HG03097 (cell line): ENCODE measurements at regions not wholly inside any gene's neighbourhood (a gene's known extent, or its start where the extent isn't known, plus 50 kb on each side); places are given as distances from the start of the nearest gene placed in this dataset.

ENCODE experiments used
- ATAC-seq: cut with Tn5 transposase; IDR thresholded peaks from one replicate; pipeline ENCODE4 v1.9.1; 2021; ENCODE audit not compliant: unreplicated experiment, low FRiP score

DNA sequence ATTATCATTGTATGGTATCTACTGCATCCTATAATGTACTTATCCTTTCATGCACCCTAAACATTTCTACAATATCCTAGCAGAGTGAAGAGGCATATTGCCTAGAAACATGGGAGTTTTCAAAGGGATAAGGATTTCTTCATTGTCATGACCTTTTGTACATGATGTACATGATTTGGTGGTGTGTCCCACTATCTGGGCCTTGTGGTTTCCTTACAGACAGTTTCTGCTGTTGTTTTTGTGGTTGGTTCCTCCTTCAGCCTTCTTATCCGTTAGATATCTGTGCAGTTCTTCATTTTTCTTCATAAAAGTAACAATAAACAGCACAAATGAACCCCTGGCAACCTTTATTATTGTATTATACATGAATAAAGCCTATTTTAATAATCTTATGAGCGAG is 70.4 kb upstream of the BACH1 start:
- ATAC-seq, result no peak

GRCh38 chr21:29230551-29231261 is 68.0 kb upstream of the BACH1 start:
- no peak for ATAC-seq

DNA sequence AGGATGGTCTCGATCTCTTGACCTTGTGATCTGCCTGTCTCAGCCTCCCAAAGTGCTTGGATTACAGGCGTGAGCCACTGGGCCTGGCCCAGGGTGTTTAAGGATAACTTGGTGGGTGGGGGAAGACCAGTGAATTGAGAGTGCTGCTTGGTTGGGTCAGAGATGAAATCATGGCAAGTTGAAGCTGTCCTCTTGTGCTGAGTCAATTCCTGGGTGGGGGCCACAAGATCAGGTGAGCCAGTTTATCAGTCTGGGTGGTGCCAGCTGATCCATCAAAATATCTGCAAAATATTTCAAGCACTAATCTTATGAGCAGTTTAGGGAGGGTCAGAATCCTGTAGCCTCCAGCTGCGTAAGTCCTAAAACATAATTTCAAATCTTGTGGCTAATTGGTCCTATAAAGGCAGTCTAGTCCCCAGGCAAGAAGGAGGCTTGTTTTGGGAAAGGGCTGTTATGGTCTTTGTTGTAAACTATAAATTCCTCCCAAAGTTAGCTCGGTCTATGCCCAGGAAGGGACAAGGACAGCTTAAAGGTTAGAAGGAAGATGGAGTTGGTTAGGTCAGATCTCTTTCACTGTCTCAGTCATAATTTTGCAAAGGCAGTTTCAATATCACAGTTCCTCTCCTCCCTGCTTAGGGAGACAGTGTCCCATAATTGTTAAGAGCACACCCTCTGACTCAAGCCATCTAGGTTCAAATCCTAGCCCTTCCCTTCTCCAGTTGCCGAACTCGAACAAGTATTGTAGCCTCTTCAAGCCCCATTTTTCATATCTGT is 66.8 kb upstream of the BACH1 start:
- ATAC-seq, result no peak

GRCh38 chr21:29232530-29233255 is 66.0 kb upstream of the BACH1 start:
- ATAC-seq, result no peak

GRCh38 chr21:29233256-29233546 is 65.5 kb upstream of the BACH1 start:
- no peak for ATAC-seq

DNA sequence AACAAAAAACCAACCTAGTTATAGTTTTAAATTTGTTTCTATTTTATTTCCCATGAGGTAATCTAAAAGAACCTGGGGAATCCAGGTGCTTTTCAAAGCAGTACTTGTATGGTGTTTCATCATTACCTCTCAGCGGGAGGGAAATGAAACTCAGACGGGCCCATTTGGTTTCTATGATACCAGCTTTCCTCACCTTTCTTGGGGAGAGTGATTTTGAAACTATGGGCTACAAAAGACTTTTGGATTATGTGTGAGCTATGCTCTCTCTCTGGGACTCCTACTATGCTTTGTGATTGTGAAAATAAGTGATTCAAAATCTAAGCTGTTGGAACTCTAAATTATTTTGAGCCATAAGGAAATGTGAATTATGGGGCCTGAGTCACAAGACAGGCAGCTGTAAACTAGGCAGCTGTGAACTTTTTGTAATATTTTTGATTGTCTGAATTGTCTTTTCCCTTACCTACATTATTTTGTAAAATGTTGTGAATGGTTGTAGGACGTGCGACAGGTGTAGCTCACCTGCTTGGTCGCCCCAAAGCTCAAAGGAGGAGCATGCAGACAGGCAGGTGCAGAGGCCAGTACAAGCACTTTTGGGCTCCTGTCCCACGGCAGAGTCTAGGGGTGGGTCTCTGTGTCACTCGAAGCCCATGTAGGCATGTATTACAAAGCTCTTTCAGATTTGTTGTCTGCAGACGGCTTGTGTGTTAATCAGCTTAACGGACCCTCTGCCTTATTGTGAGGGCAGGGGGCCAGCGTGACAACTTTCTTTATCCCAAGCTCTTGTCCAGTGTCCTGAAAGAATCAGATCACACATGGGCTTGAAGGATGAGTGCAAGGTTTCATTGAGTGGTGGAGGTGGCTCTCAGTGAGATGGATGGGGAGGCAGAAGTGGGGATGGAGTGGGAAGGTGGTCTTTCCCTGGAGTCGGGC is 64.8 kb upstream of the BACH1 start:
- ATAC-seq, result peak; percentile 43

DNA sequence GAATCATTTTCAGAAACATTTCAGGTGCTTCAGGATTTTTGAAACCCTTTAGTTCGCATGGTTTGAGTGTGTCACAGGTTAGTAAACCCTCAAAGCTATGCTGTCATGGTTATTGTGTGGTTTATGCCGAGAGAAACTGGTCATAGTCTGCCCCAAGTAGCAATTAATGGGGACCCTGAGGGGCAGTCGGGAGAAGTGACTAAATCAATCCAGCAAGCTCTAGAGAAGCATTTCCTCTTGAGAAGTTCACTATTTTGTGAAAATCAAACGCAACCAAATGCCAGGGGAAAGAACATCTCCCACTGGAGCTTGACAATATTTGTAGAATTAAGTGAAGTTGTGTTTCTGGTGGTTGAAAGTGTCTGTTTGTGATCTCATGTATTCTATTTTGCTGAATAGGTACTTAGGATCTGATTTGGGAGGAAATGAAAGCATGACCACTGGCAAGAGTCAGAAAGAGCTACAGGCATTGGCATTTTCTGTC is 63.0 kb upstream of the BACH1 start:
- peak; percentile 44 for ATAC-seq

DNA sequence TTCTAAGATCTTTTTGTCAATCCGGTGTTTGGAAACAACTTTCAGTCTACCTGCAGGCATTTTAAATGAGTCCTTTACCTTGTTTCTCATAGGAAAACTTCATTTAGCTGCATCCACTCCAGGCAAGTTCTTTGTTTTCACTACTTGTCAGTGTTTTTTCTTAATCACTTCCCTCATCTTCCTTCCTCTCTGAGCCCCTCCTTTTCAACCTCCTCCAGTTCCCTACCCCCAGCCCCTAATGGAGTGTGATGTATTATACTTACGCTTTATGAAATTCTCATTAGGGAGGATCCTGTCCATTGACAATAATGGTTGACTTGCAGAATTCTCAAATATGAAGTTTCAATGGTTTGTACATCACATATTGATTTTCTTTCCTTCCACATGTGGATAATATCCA is 62.5 kb upstream of the BACH1 start:
- no peak for ATAC-seq

GRCh38 chr21:29237110-29238052 is 61.3 kb upstream of the BACH1 start:
- ATAC-seq, result no peak

DNA sequence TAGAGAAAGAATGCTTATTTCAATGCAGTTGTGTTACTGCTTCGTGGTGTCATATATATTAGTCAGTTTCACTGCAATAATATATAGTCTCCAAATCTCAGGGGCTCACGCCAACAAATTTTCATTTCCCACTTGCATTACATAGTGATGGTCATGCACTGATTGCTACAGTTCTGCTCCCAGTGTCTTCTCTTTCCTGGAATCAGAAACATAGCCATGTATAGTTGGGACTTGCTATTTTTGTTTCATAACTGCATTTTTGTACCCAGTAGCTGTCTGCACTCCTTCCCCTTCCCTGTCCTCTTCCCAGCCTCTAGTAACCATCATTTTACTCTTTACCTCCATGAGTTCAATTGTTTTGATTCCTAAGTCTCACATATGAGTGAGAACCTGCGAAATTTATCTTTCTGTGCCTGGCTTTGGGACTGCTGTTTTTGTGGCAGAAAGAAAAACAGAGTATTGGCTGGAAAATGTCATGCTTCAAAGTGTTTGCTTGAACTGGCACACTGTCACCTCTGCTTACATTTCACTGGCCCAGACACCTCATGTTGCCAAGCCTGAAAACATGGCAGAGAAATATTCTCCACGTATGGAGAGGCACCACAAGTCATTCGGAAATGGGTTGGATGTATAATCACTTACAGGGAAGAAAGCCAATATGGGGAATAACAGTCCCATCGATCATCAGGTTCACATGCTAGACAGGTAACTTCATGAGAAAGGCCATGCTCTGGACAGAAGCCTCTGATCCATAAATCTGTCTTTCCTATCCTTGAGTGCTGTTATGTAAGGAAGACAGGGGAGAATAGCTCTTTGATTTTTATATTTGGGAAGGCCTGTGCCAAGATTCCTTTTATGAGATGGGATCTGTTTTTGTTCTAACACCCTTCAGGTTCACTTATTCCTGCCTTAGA is 60.4 kb upstream of the BACH1 start:
- no peak for ATAC-seq

- ATAC-seq, result no peak
Measured at GRCh38 chr21:29238967-29239290, 59.8 kb upstream of the BACH1 start.

DNA sequence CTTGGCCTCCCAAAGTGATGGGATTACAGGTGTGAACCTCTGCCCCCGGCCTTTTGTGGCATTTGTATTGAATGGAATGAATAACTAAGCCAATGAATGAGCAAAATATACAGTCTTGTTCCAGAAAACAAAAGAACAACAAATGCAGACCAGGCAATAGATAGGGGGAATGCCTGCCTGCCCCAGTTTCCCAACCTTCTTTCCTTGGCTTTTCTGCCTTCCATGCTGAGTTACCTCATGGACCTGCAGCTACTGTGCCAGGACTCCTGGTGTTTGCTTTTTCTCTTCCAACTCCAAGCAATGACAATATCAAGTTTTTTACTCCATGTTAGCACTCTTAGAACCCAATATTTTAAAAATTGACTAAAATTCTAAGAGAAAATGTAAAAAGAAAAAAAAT is 58.6 kb upstream of the BACH1 start:
- no peak for ATAC-seq

DNA sequence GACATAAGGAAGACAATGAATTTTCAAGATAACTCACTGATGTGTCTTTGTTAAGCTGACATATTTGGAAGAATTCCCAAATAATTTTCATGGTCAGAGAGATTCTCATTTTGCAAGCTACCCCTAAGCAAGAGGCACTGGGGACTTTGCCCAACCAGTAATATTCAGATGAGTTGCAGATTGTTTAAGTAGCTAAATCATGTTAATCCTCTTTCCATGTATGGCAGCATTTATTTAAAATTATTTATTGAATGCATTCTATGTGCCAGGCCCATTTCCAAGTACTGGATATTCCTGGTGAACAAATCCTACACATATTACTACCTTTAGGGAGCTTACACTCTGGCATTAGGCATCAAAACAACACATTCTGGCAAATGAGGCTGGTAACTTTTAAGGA is 56.5 kb upstream of the BACH1 start:
- ATAC-seq, result no peak

DNA sequence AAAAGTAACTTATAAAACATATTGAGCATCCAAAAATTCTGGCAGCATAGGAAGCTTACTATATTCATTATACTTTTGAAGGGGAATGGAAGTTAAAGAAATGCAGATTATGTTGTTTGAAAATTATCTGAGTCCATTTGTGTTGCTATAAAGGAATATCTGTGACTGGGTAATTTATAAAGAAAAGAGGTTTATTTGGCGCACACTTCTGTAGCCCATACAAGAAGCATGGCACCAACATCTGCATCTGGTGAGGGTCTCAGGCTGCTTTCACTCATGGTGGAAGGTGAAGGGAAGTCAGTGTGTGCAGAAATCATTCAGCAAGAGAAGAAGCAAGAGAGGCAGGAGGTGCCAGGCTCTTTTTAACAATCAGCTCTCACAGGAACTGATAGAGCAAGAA is 55.5 kb upstream of the BACH1 start:
- no peak for ATAC-seq

GRCh38 chr21:29245104-29245643 is 53.5 kb upstream of the BACH1 start:
- ATAC-seq, result peak; percentile 57

DNA sequence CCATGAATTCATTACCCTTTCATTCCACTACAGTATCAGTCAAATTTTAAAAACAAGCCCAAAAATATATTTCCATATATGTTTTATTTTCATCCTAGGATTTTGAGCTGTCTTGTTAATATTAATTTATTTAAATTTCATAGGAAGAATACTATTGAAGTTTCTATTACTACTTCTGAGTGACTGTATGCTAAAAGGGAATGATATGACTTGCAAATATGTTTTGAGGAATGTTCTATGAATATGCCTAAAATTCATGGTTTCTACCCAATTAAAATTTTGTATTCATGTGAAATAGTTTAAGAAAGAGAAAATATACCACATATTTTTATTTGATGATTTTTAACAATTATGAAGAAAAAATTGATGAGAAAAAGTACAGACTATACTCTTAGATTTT is 52.9 kb upstream of the BACH1 start:
- ATAC-seq, result no peak

DNA sequence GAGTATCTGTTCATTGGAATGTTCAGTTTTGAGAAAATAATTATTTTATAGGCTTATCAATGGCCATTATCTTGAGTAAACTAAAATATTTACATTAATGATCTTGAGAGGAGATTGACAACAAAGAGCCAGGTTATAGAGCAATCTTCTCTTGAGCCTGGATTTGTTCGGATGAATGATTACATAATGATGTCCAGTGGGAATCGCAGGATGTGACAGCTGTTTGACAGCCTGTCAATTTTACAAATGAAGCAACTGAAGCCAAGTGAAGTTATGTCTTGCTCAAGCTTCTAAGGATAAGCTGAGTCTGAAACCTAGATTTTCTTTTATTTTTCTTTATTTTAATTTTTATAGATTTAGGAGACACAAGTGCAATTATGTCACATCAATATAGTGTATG is 52.1 kb upstream of the BACH1 start:
- no peak for ATAC-seq

- no peak for ATAC-seq
Measured at GRCh38 chr21:29248124-29248523, 50.6 kb upstream of the BACH1 start.
